Left forelimb (tissue), 1 donor: ENCODE measurements at regions not wholly inside any gene's neighbourhood (a gene's known extent, or its start where the extent isn't known, plus 50 kb on each side); places are given as distances from the start of the nearest gene placed in this dataset.
"Not testable (repeated sequence)": the region's sequence is repeated elsewhere in the genome, so short reads cannot be mapped to it uniquely, and the experiment has no call there.

Experiments used
- DNase-seq: peaks from one replicate; pipeline ENCODE4 v3.0.0-alpha.2; 2018; ENCODE audit warnings: low spot score

DNA sequence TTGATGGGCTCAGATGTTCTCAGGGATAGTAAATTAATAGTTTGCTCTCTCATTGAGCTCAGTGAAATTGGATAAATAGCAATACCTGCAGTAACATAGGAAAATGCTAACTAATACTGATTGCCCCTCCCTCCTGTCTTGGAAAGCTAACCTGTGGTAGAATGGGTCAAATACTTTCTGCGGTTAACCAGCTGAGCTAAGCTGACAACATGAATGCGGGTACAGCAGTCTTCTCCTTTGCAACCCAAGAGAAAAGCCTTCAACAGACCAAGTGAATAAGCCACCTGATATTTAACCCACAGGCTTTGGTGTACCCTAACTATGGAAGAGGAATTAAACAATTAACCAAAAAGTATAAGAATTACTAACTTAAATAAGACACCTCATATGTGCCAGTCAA is 408.3 kb upstream of the MAF start:
- no peak for DNase-seq

DNA sequence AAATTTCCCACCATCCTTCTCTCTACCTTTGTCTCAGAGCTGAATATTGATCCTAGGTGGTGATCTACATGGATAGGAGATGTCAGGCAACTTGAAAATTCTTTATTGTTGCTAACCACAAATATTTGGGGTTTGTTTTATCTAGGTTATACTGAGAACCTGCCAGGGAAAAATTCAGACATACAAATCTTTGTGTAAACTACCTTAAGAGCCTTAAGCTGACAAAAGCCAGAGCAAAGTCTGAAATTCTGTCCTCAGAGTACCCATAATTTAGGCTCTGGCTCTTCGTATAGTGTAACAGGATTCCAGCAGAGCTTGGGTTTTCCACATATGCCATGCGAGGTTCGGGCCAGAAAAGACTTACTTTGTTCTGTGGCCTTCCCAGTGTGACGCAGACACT is 406.7 kb upstream of the MAF start:
- no peak for DNase-seq

DNA sequence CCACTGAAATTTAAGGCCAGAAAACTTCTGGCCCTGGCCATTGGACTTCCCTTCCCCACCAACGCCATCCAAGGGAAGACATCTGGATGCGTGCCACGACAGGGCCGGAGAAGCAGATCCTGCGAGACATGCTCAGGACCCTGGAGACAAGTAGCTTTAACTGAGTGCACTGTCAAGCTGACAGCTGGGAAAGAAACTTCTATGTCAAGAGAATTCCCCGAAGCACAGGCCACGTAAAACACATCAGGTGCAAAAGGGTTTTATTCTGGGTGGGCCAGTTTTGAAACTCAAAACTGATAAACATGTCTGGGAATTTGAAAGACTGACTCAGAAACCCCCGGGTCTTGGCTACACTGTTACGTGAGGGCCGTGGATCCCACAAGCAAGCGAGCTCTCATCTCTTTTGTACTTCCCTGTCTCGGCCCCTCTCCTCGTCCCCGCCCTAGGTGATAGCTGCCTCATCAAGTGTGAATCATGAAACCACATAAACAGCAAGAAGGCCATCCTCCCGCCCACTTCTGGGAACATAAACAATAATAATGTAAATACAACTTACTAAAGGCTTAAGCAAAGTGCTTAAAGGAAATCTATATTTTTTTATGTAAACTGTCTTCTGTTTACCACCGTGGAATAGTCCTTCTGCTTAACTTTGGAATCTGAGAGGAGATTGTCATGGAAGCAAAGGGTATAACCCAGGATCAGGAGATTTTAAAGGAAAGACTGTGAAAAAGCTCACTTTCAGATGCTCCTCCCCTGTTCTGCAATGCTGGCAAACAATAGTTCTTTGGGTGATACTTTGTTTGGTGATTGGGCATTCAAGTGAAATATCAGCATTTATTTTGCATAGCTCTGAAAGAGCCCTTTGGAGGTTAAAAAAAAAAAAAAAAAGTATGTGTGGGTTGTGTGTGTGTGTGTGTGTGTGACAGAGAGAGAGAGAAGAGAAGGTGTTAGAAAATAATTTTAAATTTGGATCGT is 406.0 kb upstream of the MAF start:
- DNase-seq = peak; percentile 73

DNA sequence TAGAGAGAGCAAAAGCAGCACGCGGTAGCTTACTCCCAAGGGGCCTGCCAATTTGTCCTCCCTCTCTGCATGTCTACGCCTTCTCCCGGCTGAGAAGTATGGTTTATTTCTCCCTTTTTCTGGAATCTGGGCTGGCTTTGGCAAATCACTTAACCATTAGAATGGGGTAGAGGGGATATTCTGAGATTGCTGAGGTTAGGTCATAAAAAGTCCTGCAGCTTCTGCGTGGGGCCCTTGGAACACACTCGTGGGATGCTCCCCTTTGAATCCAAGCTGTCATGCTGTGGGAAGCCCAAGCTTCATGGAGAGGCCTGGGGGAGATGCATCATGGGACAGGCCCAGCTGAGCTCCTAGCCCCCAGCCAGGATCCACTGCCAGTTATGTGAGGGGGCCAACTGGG is 403.6 kb upstream of the MAF start:
- DNase-seq = no peak

DNA sequence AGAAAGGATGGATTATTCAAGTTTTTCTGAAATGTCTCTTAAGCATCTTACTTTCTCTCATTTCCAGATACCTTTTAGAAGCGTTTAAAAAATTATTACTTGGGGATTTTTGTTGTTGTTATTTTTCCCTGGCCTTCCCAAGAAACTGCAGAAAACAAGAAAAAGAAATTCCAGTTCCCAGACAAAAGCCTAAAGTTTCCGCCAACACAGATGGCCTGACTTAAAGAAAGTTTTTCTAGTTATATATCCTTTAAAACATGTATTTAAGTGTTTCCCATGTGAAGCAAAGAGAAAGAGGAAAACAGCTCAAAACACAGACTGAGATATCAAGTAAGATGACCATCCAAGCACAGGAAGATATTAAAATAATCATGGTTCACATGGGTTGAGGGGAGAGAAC is 401.7 kb upstream of the MAF start:
- no peak for DNase-seq

DNA sequence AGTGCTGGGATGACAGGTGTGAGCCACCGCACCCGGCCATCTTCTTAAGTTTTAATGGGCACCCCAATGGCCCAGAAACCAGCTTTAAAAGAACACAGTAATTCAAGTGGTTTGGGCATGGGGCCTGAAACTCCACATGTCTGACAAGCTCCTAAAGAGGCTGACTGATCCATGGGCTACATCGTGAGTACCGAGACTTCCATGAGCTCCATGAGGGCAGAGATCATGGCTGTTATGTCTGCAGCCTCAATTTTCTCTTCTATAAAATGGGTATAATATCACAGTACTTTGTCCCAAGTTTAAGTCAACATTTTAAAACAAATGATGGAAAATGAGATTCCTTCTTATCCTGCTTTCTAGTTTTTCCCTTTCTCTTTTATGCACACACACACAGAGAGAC is 397.6 kb upstream of the MAF start:
- DNase-seq = no peak

DNA sequence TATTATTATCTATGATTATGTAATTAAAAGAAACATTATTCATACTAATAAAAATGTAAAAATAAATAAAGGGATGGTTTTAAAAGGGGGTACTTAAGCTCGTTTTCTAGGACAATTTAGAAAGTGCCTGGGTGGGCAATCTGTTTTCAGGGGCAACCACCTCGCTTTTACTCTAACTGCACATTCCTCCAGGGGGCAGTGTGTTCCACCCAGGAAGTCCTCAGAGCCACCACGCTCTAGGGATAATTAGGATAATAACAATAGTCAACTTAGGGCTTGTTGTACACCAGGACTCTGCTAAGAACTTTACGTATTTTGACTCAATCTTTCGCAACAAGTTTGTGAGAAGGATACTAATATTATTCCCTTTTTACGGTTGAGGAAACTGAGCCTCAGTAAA is 396.7 kb upstream of the MAF start:
- DNase-seq = no peak

DNA sequence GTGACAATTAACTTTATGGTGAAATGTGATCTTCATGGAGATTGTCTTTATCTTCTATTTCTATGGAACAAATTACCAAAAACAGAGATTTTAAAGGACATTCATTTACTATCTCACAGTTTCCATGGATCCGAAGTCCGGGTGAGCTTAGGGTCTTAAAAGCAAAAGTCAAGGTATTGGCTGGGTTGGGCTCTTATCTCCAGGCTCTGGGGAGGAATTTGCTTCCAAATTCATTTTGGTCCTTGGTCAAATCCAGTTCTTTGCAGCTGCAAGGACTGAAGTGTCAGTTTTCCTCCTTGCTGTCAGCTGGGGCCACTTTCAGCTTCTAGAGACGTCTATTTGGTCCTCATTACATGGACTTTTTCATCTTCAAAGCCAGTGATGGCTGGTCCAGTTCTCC is 395.8 kb upstream of the MAF start:
- DNase-seq = no peak

DNA sequence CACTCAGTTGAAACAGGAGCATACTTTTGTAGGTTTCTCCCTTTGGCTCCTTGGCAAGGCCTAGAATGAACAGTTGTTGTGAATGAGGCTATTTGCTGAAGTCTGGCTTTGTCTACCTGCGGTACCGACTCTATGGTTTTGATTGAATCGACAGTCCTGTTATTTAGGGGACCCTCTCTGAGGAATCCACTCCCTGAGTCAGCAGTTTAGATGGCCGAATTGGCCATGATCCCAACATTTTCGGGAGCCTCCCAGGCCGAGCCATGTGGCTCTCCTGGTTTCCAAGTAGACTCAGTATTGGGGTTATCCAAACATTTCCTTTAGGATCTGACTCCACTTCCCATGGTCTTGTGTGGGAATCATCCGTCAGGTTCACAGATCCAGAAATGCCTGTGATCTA is 394.8 kb upstream of the MAF start:
- no peak for DNase-seq

DNA sequence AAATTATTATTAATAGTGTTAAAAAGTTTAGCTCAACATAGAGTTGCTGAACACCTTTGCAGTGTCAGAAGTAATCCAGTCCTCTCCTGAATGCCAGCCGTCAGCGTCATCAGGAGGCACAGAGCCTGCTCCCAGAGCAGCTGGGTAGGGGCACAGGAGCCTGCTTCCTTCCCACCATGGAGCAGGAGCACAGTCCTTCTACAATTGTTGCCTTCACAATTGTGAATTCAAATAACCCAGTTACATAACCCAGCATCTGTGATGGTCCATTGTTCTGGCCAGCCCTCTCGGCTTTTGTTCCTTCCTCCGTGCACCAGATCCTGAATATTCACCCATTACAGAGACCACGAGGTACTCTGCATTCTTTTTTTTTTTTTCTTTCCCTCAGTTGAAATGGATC is 393.9 kb upstream of the MAF start:
- no peak for DNase-seq

DNA sequence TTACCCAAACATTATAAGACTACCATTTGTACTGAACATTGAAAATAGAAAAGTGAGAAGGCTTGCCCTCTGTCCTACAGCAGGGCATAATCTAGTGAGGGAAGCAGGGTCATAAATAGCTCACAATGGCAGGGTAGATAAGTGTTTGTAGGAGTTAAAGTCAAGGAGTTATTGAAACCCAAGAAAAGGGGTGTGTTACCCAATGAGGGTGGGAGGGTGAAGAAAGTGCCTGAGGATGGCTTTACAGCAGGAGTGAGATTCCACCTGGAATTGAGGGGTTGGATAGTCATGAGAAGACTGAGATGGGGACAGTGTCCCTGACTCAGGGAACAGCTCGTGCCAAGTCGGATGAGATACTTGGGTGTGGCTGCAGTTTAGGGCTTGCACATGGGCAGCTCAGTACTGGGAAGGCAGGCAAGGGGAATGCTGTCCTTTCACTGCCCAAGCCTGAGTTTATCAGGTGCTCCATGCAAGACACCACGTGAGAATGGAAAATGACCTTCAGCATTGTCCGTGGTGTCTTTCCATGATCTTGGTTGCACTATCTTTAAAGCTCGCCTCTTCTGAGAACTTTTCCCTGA is 393.2 kb upstream of the MAF start:
- DNase-seq = no peak

DNA sequence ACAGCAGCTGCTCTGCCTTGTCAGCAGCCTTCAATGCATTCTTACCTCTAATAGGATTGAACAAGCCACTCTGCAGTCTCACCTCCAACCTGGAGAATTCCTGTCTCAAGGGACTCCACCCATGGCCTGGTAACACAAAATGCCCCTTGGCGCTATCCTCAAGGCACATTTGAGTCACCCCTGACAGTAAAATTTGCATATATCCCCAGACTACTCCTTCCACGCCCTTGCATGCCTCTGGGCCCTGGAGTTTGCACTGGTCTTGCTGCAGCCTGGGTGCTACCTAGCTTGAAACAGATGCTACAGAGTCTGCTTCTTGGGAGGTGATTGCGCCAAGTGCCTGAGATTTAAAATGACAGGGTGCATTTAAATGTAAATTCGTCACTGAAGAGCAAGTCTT is 391.4 kb upstream of the MAF start:
- DNase-seq = no peak

DNA sequence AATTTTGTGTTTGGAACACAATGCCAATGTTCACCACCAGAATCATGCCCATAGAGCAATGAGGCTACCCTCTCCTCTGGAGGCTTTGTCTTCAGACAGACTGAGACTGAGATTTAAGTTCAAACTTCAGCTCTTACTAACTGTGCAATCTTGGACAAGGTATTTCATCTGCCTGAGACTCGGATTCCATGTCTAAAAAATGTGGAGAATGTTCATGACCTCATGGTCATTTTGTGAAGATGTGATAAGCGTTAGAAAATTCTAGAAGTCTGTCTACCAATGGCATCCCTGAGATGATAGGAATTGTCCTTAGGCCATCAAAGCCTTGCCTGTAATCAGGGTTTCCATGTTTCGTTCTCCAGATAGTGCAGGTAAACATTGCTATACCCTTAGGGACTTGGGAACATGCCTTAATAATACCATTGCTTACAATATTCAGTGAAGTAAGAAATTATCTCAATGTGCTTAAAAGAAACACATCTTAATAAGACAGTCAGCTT is 388.2 kb upstream of the MAF start:
- no peak for DNase-seq

DNA sequence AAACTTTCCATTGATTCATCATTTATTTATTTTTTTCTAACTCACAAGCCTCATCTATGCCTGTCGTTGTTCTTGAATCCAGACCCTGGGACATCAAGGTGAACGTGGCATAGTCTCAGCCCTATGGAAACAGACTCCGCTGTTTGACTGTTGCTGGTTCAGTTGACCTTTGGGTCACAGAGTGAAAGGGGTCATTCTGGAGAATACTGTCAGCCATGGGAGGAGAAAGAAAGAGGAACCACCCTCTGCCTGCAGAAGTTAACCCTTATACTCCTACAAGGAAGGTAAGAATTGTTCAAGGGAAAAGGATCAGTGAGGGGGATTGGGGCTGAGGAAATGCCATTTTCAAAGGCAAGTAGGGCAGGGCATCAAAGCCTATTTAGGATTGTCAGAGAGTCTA is 387.6 kb upstream of the MAF start:
- no peak for DNase-seq

DNA sequence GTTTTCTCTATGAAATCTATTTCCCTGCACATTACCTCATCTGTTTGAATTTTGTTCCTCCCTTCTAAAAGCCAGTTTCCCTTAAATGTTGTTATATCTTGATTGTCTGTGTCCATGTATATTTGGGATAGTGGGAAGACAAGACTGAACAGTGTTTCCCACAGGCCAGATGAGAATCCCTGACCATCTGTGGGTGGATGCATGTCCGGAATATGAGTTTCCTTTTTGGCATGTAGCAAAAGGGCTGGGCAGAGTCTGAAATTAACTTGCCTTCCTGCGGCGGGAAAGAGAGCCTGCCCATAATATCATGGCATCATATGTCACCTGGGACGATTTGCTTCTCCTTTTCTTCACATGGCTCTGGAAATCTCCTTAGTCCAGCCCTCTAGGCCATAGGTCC is 385.8 kb upstream of the MAF start:
- DNase-seq = no peak

DNA sequence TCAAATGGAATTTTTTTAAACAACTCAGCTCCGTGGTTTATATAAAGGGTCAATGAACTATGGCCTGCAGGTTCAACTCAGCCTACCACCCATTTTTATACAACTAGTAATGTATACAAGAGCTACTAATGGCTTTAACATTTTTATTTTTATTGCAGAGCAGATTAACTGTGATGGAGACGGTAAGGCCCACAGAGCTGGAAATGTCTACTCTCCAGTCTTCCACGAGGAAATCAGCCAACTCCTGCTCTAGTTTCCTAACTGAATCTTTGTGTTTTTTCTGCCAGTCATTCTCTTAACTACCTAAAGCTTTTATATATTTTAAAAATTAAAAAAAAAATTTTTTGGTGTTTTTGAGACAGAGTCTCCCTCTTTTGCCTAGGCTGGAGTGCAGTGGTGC is 385.1 kb upstream of the MAF start:
- DNase-seq = no peak

DNA sequence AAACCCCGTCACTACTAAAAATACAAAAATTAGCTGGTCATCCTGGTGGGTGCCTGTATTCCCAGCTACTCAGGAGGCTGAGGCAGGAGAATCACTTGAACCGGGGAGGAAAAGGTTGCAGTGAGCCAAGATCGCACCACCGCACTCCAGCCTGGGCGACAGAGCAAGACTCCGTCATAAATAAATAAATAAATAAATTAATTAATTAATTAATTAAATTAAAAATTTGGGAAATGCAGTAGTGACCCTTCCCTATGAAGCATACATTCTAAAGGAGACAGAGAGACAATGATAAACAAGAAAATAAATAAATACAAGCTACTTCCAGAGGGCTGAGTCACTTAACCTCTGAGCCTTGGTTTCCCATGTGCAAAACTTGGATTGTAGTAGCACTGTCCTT is 383.6 kb upstream of the MAF start:
- DNase-seq = not testable (repeated sequence)

DNA sequence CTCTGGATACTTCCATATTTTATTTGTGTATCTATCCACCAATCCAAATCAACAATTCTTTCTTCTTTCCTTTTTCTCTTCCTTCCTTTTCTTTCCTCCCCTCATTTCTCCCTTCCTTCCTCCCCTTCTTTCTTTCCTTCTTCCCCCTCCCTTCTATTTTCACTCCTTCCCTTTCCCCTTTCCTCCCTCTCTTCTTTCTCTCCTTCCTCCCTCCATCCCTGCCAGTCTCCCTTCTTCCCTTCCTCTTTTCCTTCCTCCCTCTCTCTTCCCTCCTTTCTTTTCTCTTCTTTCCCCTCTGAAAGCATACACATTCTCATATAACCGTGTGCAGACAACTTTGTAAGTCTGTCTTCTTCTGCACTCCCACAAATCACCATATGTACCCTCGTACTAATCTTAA is 382.3 kb upstream of the MAF start:
- DNase-seq = no peak

DNA sequence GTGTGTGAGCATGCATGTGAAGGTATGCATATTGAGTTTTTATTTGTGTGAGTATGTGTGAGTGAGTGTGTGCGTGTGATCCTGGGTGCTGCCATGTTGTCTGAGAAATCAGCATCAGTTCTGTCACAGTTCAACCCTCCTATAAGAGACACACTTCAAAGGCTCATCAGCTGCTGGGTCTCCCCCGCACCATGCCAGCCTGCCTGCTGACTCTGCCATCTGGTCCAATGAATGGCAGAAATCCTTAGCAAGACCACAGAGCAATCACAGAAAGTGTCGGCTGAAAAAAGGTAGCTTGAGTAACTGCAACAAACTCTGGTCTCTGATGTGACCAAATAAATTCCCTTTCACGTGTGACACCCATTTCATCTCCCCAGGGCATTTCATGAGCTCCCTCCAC is 381.8 kb upstream of the MAF start:
- no peak for DNase-seq

DNA sequence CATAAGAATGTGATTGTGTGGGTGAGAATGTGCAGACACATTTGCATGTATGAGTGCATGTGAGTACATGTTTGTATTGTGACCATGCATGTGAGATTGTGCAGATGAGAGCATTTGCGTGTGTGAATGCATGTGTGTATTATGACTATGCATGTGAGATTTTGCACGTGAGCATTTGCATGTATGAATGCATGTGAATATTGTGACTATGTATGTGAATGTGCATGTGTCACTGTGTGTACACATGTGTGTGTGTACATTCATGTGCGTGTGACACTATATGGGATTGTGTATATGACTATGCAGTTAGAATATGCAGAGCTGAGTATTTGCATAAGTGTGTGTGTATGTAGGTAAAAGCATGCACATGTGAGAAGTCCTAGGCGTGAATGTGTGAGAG is 381.3 kb upstream of the MAF start:
- DNase-seq = no peak

DNA sequence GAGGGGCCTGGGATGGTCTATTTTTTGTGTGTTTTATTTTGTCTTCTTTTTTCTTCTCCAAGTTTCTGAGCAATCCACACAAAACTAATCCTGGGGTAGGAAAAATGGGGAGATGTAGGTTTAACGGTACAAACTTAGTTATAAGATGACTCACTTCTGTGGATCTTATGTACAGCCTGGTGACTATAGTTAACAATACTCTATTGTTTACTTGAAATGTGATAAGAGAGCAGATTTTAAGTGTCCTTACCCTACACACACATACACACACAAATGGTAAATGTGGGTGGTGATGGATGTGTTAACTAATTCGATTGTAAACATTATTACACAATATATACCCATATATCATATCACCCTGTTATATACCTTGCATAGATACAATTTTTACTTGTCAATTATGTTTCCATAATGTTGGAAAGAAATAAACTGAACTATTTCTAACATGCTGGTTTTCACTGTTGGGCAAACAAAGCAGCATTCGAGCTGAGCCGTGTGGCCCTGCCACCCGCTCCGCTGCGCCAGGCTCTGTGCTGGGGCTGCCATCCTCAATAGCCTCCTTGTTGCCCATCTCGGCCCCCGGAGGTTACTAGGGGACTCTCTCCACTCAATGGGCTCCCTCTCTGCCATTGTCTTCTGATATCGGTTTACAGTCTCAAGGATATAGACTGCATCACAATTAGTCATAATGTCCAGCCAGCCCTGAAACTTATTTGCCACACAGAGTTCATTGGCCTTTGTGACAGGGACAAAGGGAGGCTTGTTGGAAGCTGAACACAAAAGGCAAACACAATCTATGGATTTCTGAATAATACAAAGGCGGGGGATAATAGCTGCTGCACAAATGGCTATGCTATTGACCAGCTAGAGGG is 380.3 kb upstream of the MAF start:
- no peak for DNase-seq

DNA sequence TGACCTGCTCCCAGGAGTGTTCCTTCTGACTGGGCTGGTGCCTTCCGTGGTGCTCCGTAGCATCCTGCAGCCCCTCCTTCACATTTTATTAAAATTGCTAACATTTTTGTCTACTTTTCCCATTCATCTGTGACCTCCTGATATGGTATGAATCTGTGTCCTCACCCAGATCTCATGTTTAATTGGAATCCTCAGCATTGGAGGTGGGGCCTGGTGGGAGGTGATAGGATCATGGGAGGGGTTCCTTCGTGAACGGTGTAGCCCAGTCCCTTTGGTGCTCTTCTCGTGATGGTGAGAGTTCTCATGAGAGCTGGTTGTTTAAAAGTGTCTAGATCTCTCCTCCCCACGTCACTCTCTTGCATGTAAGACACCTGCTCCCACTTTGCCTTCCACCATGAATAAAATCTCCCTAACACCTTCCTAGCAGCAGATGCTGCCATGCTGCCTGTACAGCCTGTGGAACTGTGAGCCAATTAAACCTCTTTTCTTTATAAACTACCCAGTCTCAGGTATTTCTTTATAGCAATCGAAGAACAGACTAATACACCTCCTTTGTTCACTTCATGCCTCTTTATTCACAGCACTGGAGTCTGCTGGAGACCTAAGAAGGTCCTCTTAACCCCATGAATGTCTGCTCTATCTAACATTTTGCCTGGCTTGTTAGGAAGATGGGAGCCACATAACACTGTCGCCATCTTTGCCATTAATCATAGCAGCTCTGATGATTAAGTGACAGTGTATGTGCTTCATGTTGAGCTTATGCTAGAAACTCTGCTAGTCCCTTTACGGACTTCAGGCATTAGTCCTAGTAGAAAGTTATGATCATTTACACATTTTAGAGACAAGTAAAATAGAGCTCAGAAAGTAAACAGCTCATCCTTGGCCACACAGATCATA is 377.7 kb upstream of the MAF start:
- DNase-seq = no peak
